HG02623 (cell line): ENCODE measurements at regions not wholly inside any gene's neighbourhood (a gene's known extent, or its start where the extent isn't known, plus 50 kb on each side); places are given as distances from the start of the nearest gene placed in this dataset.
"Not testable (repeated sequence)": the region's sequence is repeated elsewhere in the genome, so short reads cannot be mapped to it uniquely, and the experiment has no call there.

Experiments
- ATAC-seq: cut with Tn5 transposase; IDR thresholded peaks from one replicate; pipeline ENCODE4 v1.9.1; 2021; ENCODE audit warnings: moderate library complexity; ENCODE audit not compliant: unreplicated experiment

GRCh38 chr9:75274781-75275180, 186.5 kb downstream of the OSTF1 start:
- no peak for ATAC-seq

- no peak for ATAC-seq
Measured at GRCh38 chr9:75282047-75282446, 193.7 kb downstream of the OSTF1 start.

GRCh38 chr9:75289332-75289731, 201.0 kb downstream of the OSTF1 start:
- no peak for ATAC-seq

- ATAC-seq: no peak
Measured at GRCh38 chr9:75299324-75299723, 211.0 kb downstream of the OSTF1 start.

DNA sequence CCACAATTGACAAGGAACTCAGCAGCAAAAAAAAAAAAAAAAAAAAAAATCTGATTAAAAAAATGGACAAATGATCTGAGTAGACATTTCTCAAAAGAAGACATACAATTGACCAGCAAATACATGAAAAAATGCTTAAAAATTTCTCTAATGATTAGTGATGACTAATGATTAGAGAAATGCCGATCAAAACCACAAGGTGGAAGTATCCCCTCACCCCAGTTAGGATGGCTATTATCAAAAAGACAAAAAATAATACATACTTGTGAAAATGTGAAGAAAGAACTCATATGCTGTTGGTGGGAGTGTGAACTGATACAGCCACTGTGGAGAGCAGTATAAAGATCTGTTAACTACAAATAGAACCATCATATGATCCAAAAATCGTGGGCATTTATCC, 245.3 kb downstream of the OSTF1 start:
- no peak for ATAC-seq

DNA sequence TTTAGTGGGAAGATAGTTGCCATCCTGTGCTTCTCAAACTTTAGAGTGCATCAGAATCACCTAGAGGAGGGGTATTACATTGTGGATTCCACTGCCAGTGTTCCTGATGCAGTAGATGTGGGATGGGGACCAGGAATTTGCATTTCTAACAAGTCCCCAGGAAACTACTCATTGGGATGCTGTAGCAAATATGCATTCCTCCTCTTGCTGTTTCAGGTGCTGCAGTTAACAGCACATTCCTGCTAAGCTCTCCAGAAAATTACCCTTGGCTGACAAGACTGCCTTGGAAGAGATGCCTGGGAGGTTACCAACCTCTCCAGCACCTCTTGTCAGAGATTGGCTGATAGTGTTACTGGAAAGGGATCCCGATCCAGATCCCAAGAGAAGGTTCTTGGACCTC, 270.5 kb downstream of the OSTF1 start:
- ATAC-seq: no peak

GRCh38 chr9:75359638-75360037, 271.3 kb downstream of the OSTF1 start:
- no peak for ATAC-seq

DNA sequence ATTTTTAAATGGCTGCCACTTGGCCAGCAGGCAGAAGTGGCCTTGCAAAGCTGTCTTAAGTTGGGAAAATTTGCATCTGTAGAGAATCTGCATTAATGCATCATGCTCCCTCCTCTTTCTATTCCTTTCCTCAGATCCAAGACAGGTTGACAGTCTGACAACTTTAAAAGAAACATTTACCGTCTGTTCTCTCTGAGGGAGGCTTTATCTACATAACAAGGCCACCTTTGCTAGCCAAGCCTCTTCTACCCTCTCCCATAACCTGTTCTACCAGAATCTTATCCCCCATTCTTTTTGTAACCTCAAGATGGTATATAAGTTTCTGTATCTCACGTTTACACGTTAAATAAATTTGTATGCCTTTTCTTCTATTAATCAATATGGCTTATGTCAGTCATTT, 271.9 kb downstream of the OSTF1 start:
- no peak for ATAC-seq

DNA sequence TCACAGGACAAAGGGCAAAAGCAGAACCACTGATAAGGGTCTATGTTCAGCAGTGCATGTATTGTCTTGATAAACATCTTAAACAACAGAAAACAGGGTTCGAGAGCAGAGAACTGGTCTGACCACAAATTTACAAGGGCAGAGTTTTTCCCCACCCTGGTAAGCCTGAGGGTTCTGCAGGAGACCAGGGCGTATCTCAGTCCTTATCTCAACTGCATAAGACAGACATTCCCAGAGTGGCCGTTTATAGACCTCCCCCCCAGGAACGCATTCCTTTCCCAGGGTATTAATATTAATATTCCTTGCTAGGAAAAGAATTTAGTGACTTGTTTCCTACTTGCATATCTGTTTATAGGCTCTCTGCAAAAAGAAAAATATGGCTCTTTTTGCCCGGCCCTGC, 274.1 kb downstream of the OSTF1 start:
- not testable (repeated sequence) for ATAC-seq

DNA sequence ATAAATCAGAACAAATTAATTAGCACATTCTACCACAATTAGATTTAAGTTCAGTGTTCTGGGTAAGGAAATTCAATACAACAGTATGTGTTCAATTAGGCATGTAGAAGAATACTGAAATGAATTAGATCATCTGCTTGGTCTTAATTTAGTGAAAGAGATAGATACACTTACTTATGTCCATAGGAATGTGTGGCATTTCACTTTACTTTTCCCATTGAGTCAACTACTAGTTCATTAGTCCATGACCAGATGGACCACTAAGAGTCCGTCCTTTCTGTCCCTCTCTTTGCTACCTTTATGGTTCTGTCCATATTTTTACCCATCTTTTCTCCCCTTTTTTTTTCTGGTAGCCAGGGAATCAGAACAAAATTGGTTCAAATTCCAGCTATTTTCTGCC, 276.9 kb downstream of the OSTF1 start:
- ATAC-seq: no peak

DNA sequence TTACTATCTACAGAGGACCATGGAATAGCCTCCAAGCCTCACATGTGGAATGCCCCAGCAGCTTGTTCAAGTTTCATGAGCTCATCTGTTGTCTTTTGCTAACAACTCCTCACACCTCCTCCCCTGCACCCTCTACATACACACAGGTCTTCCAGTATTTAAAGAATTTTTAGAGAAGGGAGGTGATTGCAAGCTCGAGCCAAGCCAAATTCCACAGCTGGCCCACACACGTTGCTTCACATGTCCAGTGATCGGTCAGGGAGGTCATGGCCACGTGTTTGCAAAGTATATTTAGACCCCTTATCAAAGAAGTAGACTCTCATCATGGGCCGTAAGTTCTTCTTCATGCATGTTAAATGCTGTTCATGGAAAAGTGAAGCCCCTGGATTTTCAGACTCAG, 281.7 kb downstream of the OSTF1 start:
- no peak for ATAC-seq

- ATAC-seq: no peak
Measured at GRCh38 chr9:75372499-75373268, 284.4 kb downstream of the OSTF1 start.

GRCh38 chr9:75376680-75377254, 288.5 kb downstream of the OSTF1 start:
- ATAC-seq: no peak

- ATAC-seq: no peak
Measured at GRCh38 chr9:75378036-75378435, 289.7 kb downstream of the OSTF1 start.

GRCh38 chr9:75378926-75379325, 290.6 kb downstream of the OSTF1 start:
- ATAC-seq: no peak

DNA sequence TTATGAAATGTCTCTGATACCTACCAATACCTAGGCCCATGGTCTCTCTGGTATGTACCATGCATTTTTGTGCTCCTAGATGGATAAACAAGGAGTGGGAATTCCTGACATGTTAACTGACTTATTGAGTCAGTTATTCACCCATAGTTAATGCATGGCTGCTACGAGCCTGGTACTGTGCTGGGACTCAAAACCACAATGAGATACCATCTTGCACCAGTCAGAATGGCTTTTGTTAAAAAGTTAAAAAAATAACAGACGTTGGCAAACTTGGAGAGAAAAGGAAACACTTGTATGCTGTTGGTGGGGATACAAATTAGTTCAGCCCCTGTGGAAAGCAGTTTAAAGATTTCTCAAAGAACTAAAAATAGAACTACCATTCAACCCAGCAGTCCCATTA, 293.8 kb downstream of the OSTF1 start:
- no peak for ATAC-seq

- ATAC-seq: not testable (repeated sequence)
Measured at GRCh38 chr9:75383420-75384034, 295.2 kb downstream of the OSTF1 start.

DNA sequence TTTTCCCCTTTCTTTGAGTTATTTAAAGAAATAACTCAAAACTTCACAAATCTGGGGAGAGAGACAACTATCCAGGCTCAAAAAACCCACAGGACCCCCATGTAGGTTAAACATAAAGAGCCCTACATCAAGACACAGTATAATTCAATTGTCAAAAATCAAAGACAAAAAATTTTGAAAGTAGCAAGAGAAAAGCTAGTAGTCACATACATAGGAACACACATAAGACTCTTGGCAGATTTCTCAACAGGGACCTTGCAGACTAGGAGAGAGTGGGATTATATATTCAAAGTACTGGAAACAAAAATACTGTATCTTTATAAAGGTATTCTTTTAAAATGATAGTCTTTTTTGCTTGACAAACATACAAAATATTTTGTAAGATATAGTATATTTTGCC, 296.9 kb downstream of the OSTF1 start:
- no peak for ATAC-seq

DNA sequence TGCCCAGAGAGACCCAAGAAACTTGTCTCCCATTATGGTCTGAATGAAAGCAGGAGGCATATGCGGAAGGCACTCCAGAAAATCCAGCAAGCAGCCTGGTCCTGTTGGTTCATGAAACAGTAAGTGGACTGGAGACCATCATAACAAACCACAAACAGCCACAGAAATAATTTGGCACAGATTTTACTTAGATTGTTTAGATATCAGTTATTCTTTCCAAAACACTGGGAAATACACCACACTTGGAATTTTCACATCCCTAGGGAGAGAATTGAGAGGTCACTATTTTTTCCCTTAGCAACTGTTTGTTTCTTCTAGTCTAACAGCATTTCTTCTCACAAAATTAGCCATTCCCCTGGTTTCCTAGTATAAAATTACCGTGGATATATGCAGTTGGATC, 300.8 kb downstream of the OSTF1 start:
- ATAC-seq: no peak

- no peak for ATAC-seq
Measured at GRCh38 chr9:75390951-75391350, 302.6 kb downstream of the OSTF1 start.

DNA sequence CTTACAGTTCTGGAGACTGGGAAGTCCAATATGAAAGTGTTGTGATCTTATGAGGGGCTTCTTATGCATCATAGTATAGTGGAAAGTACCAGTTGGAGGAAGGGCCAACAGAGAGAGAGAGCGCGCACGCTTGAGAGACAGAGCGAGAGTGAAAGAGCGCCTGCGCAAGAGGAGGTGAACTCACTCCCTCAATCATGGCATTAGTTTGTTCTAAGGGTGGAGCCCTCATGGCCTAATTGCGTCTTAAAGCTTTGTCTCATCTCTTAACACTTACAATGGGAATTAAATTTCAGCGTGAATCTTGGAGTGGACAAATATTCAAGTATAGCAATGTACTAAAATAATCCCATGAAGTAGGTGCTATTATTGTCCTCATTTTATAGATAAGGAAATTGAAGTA, 303.2 kb downstream of the OSTF1 start:
- no peak for ATAC-seq

- ATAC-seq: no peak
Measured at GRCh38 chr9:75395336-75395735, 307.0 kb downstream of the OSTF1 start.
